Activated T-cell treated with anti-CD3 and anti-CD28 coated beads, Interleukin-2, amount 50 U/mL, for 24 hours (primary cell): ENCODE measurements at regions not wholly inside any gene's neighbourhood (a gene's known extent, or its start where the extent isn't known, plus 50 kb on each side); places are given as distances from the start of the nearest gene placed in this dataset.

Experiments used
- DNase-seq: peaks from one replicate; pipeline ENCODE4 v3.0.0-alpha.2; 2020
- H3K27ac Mint-ChIP-seq: 2 replicates; pipeline ENCODE4 v1.8.0; 2020; ENCODE audit warnings: mild to moderate bottlenecking, mixed read lengths
- H3K27me3 Mint-ChIP-seq: 2 replicates; pipeline ENCODE4 v1.8.0; 2020; ENCODE audit warnings: mixed read lengths
- H3K36me3 Mint-ChIP-seq: 2 replicates; pipeline ENCODE4 v1.8.0; 2020; ENCODE audit warnings: low read depth, mixed read lengths
- H3K4me1 Mint-ChIP-seq: 2 replicates; pipeline ENCODE4 v1.8.0; 2020; ENCODE audit warnings: low read depth, mixed read lengths
- H3K4me3 Mint-ChIP-seq: 2 replicates; pipeline ENCODE4 v1.8.0; 2020; ENCODE audit warnings: mild to moderate bottlenecking, moderate library complexity, mixed read lengths
- H3K9me3 Mint-ChIP-seq: 2 replicates; pipeline ENCODE4 v1.8.0; 2020; ENCODE audit warnings: mixed read lengths

GRCh38 chr6:3516092-3516491, 59.2 kb upstream of the SLC22A23 start:
- Mint-ChIP-seq H3K36me3 (no peaks in the 10 kb centered on the region), H3K27me3 (peaks cover 50% of the 10 kb centered on the region), H3K27ac (no peak overlapping the region), H3K9me3 (no peaks in the 10 kb centered on the region), H3K4me3 (no peak overlapping the region), H3K4me1 (no peaks in the 10 kb centered on the region)
- DNase-seq, result no peak

- Mint-ChIP-seq H3K4me1 (no peaks in the 10 kb centered on the region), H3K27ac (no peak overlapping the region), H3K9me3 (no peaks in the 10 kb centered on the region), H3K36me3 (no peaks in the 10 kb centered on the region), H3K4me3 (no peak overlapping the region), H3K27me3 (peaks cover 51% of the 10 kb centered on the region)
- no peak for DNase-seq
These were observed 58.8 kb upstream of the SLC22A23 start for GRCh38 chr6:3515669-3516068.

- H3K9me3 Mint-ChIP-seq, result no peaks in the 10 kb centered on the region
These were observed 56.6 kb upstream of the SLC22A23 start for GRCh38 chr6:3513416-3513815.

GRCh38 chr6:3512832-3513231, 56.0 kb upstream of the SLC22A23 start:
- Mint-ChIP-seq H3K27me3 (peaks cover 33% of the 10 kb centered on the region), H3K36me3 (no peaks in the 10 kb centered on the region), H3K9me3 (no peaks in the 10 kb centered on the region), H3K4me1 (no peaks in the 10 kb centered on the region), H3K27ac (no peak overlapping the region), H3K4me3 (no peak overlapping the region)
- DNase-seq, result no peak

More at GRCh38 chr6:3513416-3513815, 56.6 kb upstream of the SLC22A23 start:
- H3K36me3 Mint-ChIP-seq, result no peaks in the 10 kb centered on the region
- no peak overlapping the region for H3K27ac Mint-ChIP-seq
- no peaks in the 10 kb centered on the region for H3K4me1 Mint-ChIP-seq
- DNase-seq, result no peak
- H3K4me3 Mint-ChIP-seq, result no peak overlapping the region
- peaks cover 39% of the 10 kb centered on the region for H3K27me3 Mint-ChIP-seq

GRCh38 chr6:3510617-3511016, 53.8 kb upstream of the SLC22A23 start:
- DNase-seq, result no peak
- Mint-ChIP-seq H3K4me3 (no peak overlapping the region), H3K36me3 (no peaks in the 10 kb centered on the region), H3K4me1 (no peaks in the 10 kb centered on the region), H3K27ac (no peak overlapping the region), H3K9me3 (no peaks in the 10 kb centered on the region), H3K27me3 (peaks cover 31% of the 10 kb centered on the region)

GRCh38 chr6:3510178-3510577, 53.3 kb upstream of the SLC22A23 start:
- Mint-ChIP-seq H3K27me3 (peaks cover 33% of the 10 kb centered on the region), H3K4me1 (no peaks in the 10 kb centered on the region), H3K4me3 (no peak overlapping the region), H3K27ac (no peak overlapping the region), H3K36me3 (no peaks in the 10 kb centered on the region), H3K9me3 (no peaks in the 10 kb centered on the region)
- DNase-seq, result no peak

- Mint-ChIP-seq H3K4me3 (no peak overlapping the region), H3K27me3 (peaks cover 33% of the 10 kb centered on the region), H3K9me3 (no peaks in the 10 kb centered on the region), H3K36me3 (no peaks in the 10 kb centered on the region), H3K4me1 (no peaks in the 10 kb centered on the region), H3K27ac (no peak overlapping the region)
- no peak for DNase-seq
These were observed 52.5 kb upstream of the SLC22A23 start for GRCh38 chr6:3509336-3509735.

- Mint-ChIP-seq H3K27ac (no peak overlapping the region), H3K9me3 (no peaks in the 10 kb centered on the region), H3K4me1 (no peaks in the 10 kb centered on the region), H3K27me3 (peaks cover 17% of the 10 kb centered on the region), H3K36me3 (no peaks in the 10 kb centered on the region), H3K4me3 (no peak overlapping the region)
- no peak for DNase-seq
These were observed 50.0 kb upstream of the SLC22A23 start for GRCh38 chr6:3506751-3507383.
